GM03348 (cell line): ENCODE measurements at regions not wholly inside any gene's neighbourhood (a gene's known extent, or its start where the extent isn't known, plus 50 kb on each side); places are given as distances from the start of the nearest gene placed in this dataset.

Experiments used
- DNase-seq: peaks from one replicate; pipeline ENCODE4 v3.0.0; 2012; ENCODE audit warnings: low spot score

GRCh38 chr2:47265158-47265557, 88.8 kb upstream of the CALM2 start:
- DNase-seq = no peak

GRCh38 chr2:47264686-47265085, 88.4 kb upstream of the CALM2 start:
- DNase-seq = no peak

GRCh38 chr2:47264143-47264542, 87.8 kb upstream of the CALM2 start:
- no peak for DNase-seq

GRCh38 chr2:47262657-47263056, 86.3 kb upstream of the CALM2 start:
- no peak for DNase-seq

- no peak for DNase-seq
These were observed 84.7 kb upstream of the CALM2 start for GRCh38 chr2:47260971-47261370.

- DNase-seq = no peak
These were observed 83.5 kb upstream of the CALM2 start for GRCh38 chr2:47259829-47260228.

- no peak for DNase-seq
These were observed 81.6 kb upstream of the CALM2 start for GRCh38 chr2:47257946-47258348.

- no peak for DNase-seq
These were observed 80.2 kb upstream of the CALM2 start for GRCh38 chr2:47256416-47257087.

- DNase-seq = no peak
These were observed 79.5 kb upstream of the CALM2 start for GRCh38 chr2:47255794-47256193.

GRCh38 chr2:47254464-47254863, 78.2 kb upstream of the CALM2 start:
- DNase-seq = no peak

GRCh38 chr2:47253447-47253846, 77.1 kb upstream of the CALM2 start:
- DNase-seq = no peak

GRCh38 chr2:47251404-47251675, 75.0 kb upstream of the CALM2 start:
- DNase-seq = no peak

GRCh38 chr2:47250586-47251403, 74.5 kb upstream of the CALM2 start:
- DNase-seq = no peak

- DNase-seq = no peak
These were observed 73.6 kb upstream of the CALM2 start for GRCh38 chr2:47249931-47250330.

GRCh38 chr2:47249157-47249900, 73.0 kb upstream of the CALM2 start:
- peak; percentile 51 for DNase-seq

- no peak for DNase-seq
These were observed 67.4 kb upstream of the CALM2 start for GRCh38 chr2:47243596-47244323.

GRCh38 chr2:47241715-47242114, 65.4 kb upstream of the CALM2 start:
- no peak for DNase-seq

GRCh38 chr2:47239119-47239969, 63.0 kb upstream of the CALM2 start:
- no peak for DNase-seq

GRCh38 chr2:47238638-47239037, 62.3 kb upstream of the CALM2 start:
- no peak for DNase-seq

GRCh38 chr2:47237375-47238334, 61.3 kb upstream of the CALM2 start:
- DNase-seq = peak; percentile 24
